Keratinocyte (primary cell): ENCODE measurements at regions not wholly inside any gene's neighbourhood (a gene's known extent, or its start where the extent isn't known, plus 50 kb on each side); places are given as distances from the start of the nearest gene placed in this dataset.

Experiments
- EZH2 ChIP-seq: IDR thresholded peaks from one replicate; pipeline ENCODE4 v1.6.1; 2012; ENCODE audit warnings: inconsistent platforms, mild to moderate bottlenecking, low read length, moderate library complexity
- TF ChIP-seq, protein P1 (sequence below), 3 experiments: IDR thresholded peaks in 1 of 3; conservative IDR thresholded peaks in 1 of 3; optimal IDR thresholded peaks in 1 of 3; 2 replicates in 2 of 3; 3 replicates in 1 of 3; pipeline versions ENCODE3 to v1.5.1; 2011; ENCODE audit warnings: low read length in 3 of 3, mild to moderate bottlenecking in 3 of 3, moderate library complexity in 2 of 3, control low read depth in 1 of 3, inconsistent platforms in 1 of 3; ENCODE audit not compliant: insufficient read depth in 2 of 3; ENCODE audit errors: extremely low read depth in 1 of 3

DNA sequence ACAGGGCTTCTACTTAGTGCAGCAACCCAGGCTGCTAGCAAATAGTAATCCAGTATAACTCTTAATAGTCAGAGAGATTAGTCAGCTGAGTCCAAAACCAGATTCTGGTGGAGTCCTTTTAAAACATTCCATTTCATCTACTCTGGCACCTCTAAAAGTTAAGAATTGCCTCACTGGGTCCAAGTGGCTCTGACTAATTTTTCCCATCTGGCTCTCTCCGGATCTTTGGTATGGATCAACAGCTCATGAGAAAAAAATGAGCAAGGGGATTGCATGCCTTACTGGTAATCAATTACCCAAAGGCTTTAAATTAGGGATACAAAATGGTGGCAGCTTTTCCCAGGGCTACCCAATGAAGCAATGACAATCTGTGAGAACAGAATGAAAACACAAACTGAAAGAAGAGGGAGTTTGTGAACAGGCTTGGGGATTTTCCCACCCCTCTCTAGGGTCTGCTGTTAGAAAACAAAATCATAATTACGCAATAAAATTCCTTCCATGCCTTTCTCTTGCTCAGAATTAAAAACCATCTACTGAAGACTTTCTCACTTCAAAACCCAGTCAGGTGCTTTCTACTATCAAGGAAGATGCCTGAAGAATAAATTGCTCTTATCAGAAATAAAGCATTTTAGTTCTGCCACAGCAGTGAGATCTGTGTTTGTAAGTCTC is 84.6 kb upstream of the PMFBP1 start:
- TF ChIP-seq, protein P1, sequence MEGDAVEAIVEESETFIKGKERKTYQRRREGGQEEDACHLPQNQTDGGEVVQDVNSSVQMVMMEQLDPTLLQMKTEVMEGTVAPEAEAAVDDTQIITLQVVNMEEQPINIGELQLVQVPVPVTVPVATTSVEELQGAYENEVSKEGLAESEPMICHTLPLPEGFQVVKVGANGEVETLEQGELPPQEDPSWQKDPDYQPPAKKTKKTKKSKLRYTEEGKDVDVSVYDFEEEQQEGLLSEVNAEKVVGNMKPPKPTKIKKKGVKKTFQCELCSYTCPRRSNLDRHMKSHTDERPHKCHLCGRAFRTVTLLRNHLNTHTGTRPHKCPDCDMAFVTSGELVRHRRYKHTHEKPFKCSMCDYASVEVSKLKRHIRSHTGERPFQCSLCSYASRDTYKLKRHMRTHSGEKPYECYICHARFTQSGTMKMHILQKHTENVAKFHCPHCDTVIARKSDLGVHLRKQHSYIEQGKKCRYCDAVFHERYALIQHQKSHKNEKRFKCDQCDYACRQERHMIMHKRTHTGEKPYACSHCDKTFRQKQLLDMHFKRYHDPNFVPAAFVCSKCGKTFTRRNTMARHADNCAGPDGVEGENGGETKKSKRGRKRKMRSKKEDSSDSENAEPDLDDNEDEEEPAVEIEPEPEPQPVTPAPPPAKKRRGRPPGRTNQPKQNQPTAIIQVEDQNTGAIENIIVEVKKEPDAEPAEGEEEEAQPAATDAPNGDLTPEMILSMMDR (optimal IDR thresholded peaks at IDR 0.05 in 1 of 3, IDR thresholded peaks at IDR 0.05 in 1 of 3, conservative IDR thresholded peaks at IDR 0.05 in 1 of 3; ENCODE audit: extremely low read depth in 1 of 3, insufficient read depth in 2 of 3, low read length in 3 of 3) = no peak
- TF ChIP-seq EZH2 = no peak
